ENCODE measurements at regions not wholly inside any gene's neighbourhood (a gene's known extent, or its start where the extent isn't known, plus 50 kb on each side); places are given as distances from the start of the nearest gene placed in this dataset.

DNA sequence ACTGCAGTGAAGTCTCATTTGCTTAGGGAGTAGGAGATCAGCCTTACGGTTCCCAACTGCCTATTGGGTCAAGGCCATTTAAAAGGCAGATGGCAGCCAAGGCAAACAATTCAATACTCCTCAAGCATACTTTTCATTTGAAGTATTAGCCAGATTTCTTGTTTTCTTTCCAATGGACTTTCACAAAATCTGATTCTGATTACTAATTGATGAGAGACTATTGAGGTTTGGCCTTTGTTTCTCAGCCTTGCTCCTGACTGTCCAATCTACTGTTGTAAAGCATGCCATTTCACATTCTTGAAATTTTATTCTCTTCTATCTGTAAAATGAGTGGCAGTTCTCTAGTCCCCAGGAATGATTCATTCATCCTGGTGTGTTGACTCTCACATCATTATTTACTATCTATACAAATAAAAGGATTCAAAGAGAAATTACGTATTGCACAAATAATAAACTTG is 166.2 kb upstream of the TGFBR2 start:
- Mint-ChIP-seq H3K4me3 (no peak overlapping the region), H3K27me3 (ENCODE audit: insufficient read depth, low read depth) (no peaks in the 10 kb centered on the region), H3K27ac (no peak overlapping the region), H3K4me1 (peaks cover 18% of the 10 kb centered on the region), H3K9me3 (no peaks in the 10 kb centered on the region), H3K36me3 (no peaks in the 10 kb centered on the region)
- DNase-seq (ENCODE audit: low spot score): no peak
- Histone ChIP-seq H3K4me2 (no peak overlapping the region), H3K27me3 (no peaks in the 10 kb centered on the region), H3F3A (ENCODE audit: low read depth) (no peaks in the 10 kb centered on the region), H3K27ac (no peak overlapping the region), H2AFZ (replicated peaks) (no peak overlapping the region), H3K4me3 (no peak overlapping the region), H3K79me2 (ENCODE audit: low read depth) (no peaks in the 10 kb centered on the region), H3K4me1 (peaks cover 25% of the 10 kb centered on the region), H3K9ac (no peak overlapping the region), H3K9me3 (ENCODE audit: low read depth) (no peaks in the 10 kb centered on the region), H3K36me3 (no peaks in the 10 kb centered on the region), H4K20me1 (ENCODE audit: low read depth) (no peaks in the 10 kb centered on the region)
- TF ChIP-seq, protein P1, sequence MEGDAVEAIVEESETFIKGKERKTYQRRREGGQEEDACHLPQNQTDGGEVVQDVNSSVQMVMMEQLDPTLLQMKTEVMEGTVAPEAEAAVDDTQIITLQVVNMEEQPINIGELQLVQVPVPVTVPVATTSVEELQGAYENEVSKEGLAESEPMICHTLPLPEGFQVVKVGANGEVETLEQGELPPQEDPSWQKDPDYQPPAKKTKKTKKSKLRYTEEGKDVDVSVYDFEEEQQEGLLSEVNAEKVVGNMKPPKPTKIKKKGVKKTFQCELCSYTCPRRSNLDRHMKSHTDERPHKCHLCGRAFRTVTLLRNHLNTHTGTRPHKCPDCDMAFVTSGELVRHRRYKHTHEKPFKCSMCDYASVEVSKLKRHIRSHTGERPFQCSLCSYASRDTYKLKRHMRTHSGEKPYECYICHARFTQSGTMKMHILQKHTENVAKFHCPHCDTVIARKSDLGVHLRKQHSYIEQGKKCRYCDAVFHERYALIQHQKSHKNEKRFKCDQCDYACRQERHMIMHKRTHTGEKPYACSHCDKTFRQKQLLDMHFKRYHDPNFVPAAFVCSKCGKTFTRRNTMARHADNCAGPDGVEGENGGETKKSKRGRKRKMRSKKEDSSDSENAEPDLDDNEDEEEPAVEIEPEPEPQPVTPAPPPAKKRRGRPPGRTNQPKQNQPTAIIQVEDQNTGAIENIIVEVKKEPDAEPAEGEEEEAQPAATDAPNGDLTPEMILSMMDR (IDR thresholded peaks at IDR 0.05): no peak
- TF ChIP-seq EZH2 (IDR thresholded peaks at IDR 0.05) (no peak), EZH2phosphoT487 (IDR thresholded peaks at IDR 0.05) (no peak)

DNA sequence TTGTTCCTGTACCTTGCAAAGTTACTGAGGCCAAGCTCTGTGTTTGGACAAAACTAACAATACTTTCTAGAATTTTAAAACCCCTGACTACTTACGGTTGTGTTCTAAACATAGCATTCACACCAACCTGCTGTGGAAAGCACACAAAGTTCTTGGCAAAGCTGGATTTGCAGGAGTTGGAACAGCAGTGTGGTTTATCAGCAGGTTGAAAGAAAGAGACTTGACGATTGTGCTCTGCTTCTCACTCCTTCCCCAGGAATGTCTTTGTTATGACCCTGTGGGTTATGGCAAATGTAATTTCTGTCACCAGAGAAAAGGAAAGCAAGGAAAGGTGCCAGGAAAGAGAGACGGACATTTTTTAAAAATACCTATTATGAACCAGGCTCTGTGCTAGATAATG is 165.5 kb upstream of the TGFBR2 start:
- peak overlapping the region; percentile 91 for H2AFZ ChIP-seq (replicated peaks)
- H3K4me2 ChIP-seq: no peak overlapping the region
- Mint-ChIP-seq H3K27me3 (ENCODE audit: insufficient read depth, low read depth) (no peaks in the 10 kb centered on the region), H3K4me1 (peaks cover 18% of the 10 kb centered on the region), H3K4me3 (no peak overlapping the region), H3K27ac (peak overlapping the region; percentile 32), H3K36me3 (no peaks in the 10 kb centered on the region), H3K9me3 (no peaks in the 10 kb centered on the region)
- H3K27ac ChIP-seq: no peak overlapping the region
- H3K27me3 ChIP-seq: no peaks in the 10 kb centered on the region
- peak; percentile 10 for DNase-seq (ENCODE audit: low spot score)
- no peaks in the 10 kb centered on the region for H3F3A ChIP-seq (ENCODE audit: low read depth)
- peaks cover 25% of the 10 kb centered on the region for H3K4me1 ChIP-seq
- no peak overlapping the region for H3K4me3 ChIP-seq
- H3K36me3 ChIP-seq: no peaks in the 10 kb centered on the region
- TF ChIP-seq EZH2 (IDR thresholded peaks at IDR 0.05): no peak
- TF ChIP-seq, protein P1 (IDR thresholded peaks at IDR 0.05): no peak
- no peak for TF ChIP-seq EZH2phosphoT487 (IDR thresholded peaks at IDR 0.05)
- H3K9me3 ChIP-seq (ENCODE audit: low read depth): no peaks in the 10 kb centered on the region
- H3K79me2 ChIP-seq (ENCODE audit: low read depth): no peaks in the 10 kb centered on the region
- no peak overlapping the region for H3K9ac ChIP-seq
- no peaks in the 10 kb centered on the region for H4K20me1 ChIP-seq (ENCODE audit: low read depth)

- Histone ChIP-seq H3K9me3 (ENCODE audit: low read depth) (no peaks in the 10 kb centered on the region), H3K4me3 (no peak overlapping the region)
Observed at GRCh38 chr3:30443756-30444673, 162.4 kb upstream of the TGFBR2 start.

More at GRCh38 chr3:30443756-30444673, 162.4 kb upstream of the TGFBR2 start:
- no peaks in the 10 kb centered on the region for H3K36me3 ChIP-seq
- H3K9ac ChIP-seq: no peak overlapping the region
- Mint-ChIP-seq H3K4me3 (no peak overlapping the region), H3K36me3 (no peaks in the 10 kb centered on the region), H3K27ac (no peak overlapping the region), H3K9me3 (no peaks in the 10 kb centered on the region), H3K27me3 (ENCODE audit: insufficient read depth, low read depth) (no peaks in the 10 kb centered on the region), H3K4me1 (peaks cover 5% of the 10 kb centered on the region)
- DNase-seq (ENCODE audit: low spot score): no peak
- H4K20me1 ChIP-seq (ENCODE audit: low read depth): no peaks in the 10 kb centered on the region
- no peaks in the 10 kb centered on the region for H3K27me3 ChIP-seq
- no peaks in the 10 kb centered on the region for H3K79me2 ChIP-seq (ENCODE audit: low read depth)
- H3K4me1 ChIP-seq: peaks cover 9% of the 10 kb centered on the region
- no peak for TF ChIP-seq EZH2 (IDR thresholded peaks at IDR 0.05)
- no peak for TF ChIP-seq EZH2phosphoT487 (IDR thresholded peaks at IDR 0.05)
- TF ChIP-seq, protein P1 (IDR thresholded peaks at IDR 0.05): no peak
- no peaks in the 10 kb centered on the region for H3F3A ChIP-seq (ENCODE audit: low read depth)
- no peak overlapping the region for H3K27ac ChIP-seq
- no peak overlapping the region for H3K4me2 ChIP-seq
- no peak overlapping the region for H2AFZ ChIP-seq (replicated peaks)

All from neural progenitor cell (in vitro differentiated cells).